HEK293T (cell line): ENCODE measurements at regions not wholly inside any gene's neighbourhood (a gene's known extent, or its start where the extent isn't known, plus 50 kb on each side); places are given as distances from the start of the nearest gene placed in this dataset.

Source experiments
- CTCF ChIA-PET: fragments of 350-600 bp; formaldehyde crosslinking; extraction: SDS; loops from one replicate; lab custom pipeline; 2021; ENCODE audit warnings: antibody characterized with exemption, inconsistent platforms; lab: Yijun Ruan, JAX
- POLR2A ChIA-PET: fragments of 350-600 bp; formaldehyde crosslinking; extraction: SDS; loops from one replicate; lab custom pipeline; 2020; ENCODE audit warnings: antibody characterized with exemption, inconsistent platforms; lab: Yijun Ruan, JAX
- DNase-seq: peaks from one replicate; pipeline ENCODE4 v3.0.0; 2012; ENCODE audit warnings: mixed read lengths; ENCODE audit errors: extremely low spot score
- ARNT ChIP-seq: fragments of 450-650 bp; IDR thresholded peaks from 2 replicates; pipeline ENCODE4 v1.6.1; 2017; ENCODE audit warnings: mild to moderate bottlenecking
- BHLHE40 ChIP-seq: fragments of 450-650 bp; IDR thresholded peaks from 2 replicates; pipeline ENCODE4 v1.6.1; 2016; ENCODE audit warnings: mild to moderate bottlenecking, moderate library complexity, borderline replicate concordance
- CTBP1 ChIP-seq: fragments of 450-650 bp; IDR thresholded peaks from 2 replicates; pipeline ENCODE4 v1.6.1; 2016; ENCODE audit warnings: borderline replicate concordance
- ELF4 ChIP-seq: fragments of 450-650 bp; IDR thresholded peaks from 2 replicates; pipeline ENCODE4 v1.6.1; 2017; ENCODE audit warnings: antibody characterized with exemption
- FOXA1 ChIP-seq: fragments of 450-650 bp; IDR thresholded peaks from 2 replicates; pipeline ENCODE4 v1.6.1; 2016; ENCODE audit warnings: mild to moderate bottlenecking
- FOXK2 ChIP-seq: fragments of 450-650 bp; IDR thresholded peaks from 2 replicates; pipeline ENCODE4 v1.6.1; 2016; ENCODE audit warnings: mild to moderate bottlenecking
- FOXM1 ChIP-seq: fragments of 450-650 bp; IDR thresholded peaks from 2 replicates; pipeline ENCODE4 v1.6.1; 2017; ENCODE audit warnings: mild to moderate bottlenecking, borderline replicate concordance
- HDGF ChIP-seq: fragments of 450-650 bp; IDR thresholded peaks from 2 replicates; pipeline ENCODE4 v1.6.1; 2017; ENCODE audit warnings: antibody characterized with exemption, borderline replicate concordance
- L3MBTL2 ChIP-seq: fragments of 450-650 bp; conservative IDR thresholded peaks from 2 replicates; pipeline ENCODE4 v1.6.1; 2016; ENCODE audit warnings: mild to moderate bottlenecking
- LEF1 ChIP-seq: fragments of 450-650 bp; IDR thresholded peaks from 2 replicates; pipeline ENCODE4 v1.6.1; 2017; ENCODE audit warnings: mild to moderate bottlenecking, borderline replicate concordance
- NFRKB ChIP-seq: fragments of 450-650 bp; IDR thresholded peaks from 2 replicates; pipeline ENCODE4 v1.6.1; 2016; ENCODE audit warnings: mild to moderate bottlenecking, moderate library complexity
- PKNOX1 ChIP-seq: fragments of 450-650 bp; IDR thresholded peaks from 2 replicates; pipeline ENCODE4 v1.6.1; 2016
- SP1 ChIP-seq: fragments of 450-650 bp; IDR thresholded peaks from 2 replicates; pipeline ENCODE4 v1.6.1; 2017
- SUZ12 ChIP-seq: fragments of 450-650 bp; IDR thresholded peaks from 2 replicates; pipeline ENCODE4 v1.6.1; 2016; ENCODE audit warnings: mild to moderate bottlenecking
- TARDBP ChIP-seq: fragments of 450-650 bp; IDR thresholded peaks from 2 replicates; pipeline ENCODE4 v1.6.1; 2016
- ZNF384 ChIP-seq: fragments of 450-650 bp; IDR thresholded peaks from 2 replicates; pipeline ENCODE4 v1.6.1; 2016

- TF ChIP-seq PKNOX1 (no peak), ZNF384 (no peak), NFRKB (no peak), TARDBP (no peak), BHLHE40 (no peak), FOXA1 (no peak), FOXM1 (no peak), SUZ12 (no peak), SP1 (no peak), FOXK2 (no peak), ARNT (no peak), L3MBTL2 (no peak), HDGF (no peak), CTBP1 (no peak), LEF1 (no peak), ELF4 (no peak)
- ChIA-PET CTCF (no interaction called here), POLR2A (no interaction called here)
- DNase-seq = no peak
Observed at GRCh38 chr3:71998995-71999673, 214.2 kb upstream of the PROK2 start.

GRCh38 chr3:71997066-71997653 lies 212.2 kb upstream of the PROK2 start:
- TF ChIP-seq ARNT (no peak), L3MBTL2 (no peak), PKNOX1 (no peak), SP1 (no peak), ZNF384 (no peak), FOXM1 (no peak), ELF4 (no peak)
- DNase-seq = no peak
- ChIA-PET CTCF (no interaction called here), POLR2A (no interaction called here)

- CTCF ChIA-PET = no interaction called here
- POLR2A ChIA-PET = no interaction called here
- TF ChIP-seq FOXK2 = no peak
- TF ChIP-seq ELF4 = no peak
- TF ChIP-seq CTBP1 = no peak
- TF ChIP-seq BHLHE40 = no peak
- no peak for TF ChIP-seq LEF1
- no peak for TF ChIP-seq PKNOX1
- no peak for TF ChIP-seq SUZ12
- no peak for DNase-seq
Observed at GRCh38 chr3:71994906-71995305, 210.0 kb upstream of the PROK2 start.

- CTCF ChIA-PET = no interaction called here
- DNase-seq = no peak
- TF ChIP-seq SP1 = no peak
- no peak for TF ChIP-seq ZNF384
- no peak for TF ChIP-seq SUZ12
- no peak for TF ChIP-seq L3MBTL2
- no peak for TF ChIP-seq NFRKB
- TF ChIP-seq LEF1 = no peak
- TF ChIP-seq HDGF = no peak
- no peak for TF ChIP-seq PKNOX1
- no peak for TF ChIP-seq ELF4
- no peak for TF ChIP-seq BHLHE40
- TF ChIP-seq CTBP1 = no peak
- TF ChIP-seq FOXK2 = no peak
- no peak for TF ChIP-seq TARDBP
- POLR2A ChIA-PET = no interaction called here
Observed at GRCh38 chr3:71994203-71994602, 209.3 kb upstream of the PROK2 start.

GRCh38 chr3:71991681-71992080 lies 206.7 kb upstream of the PROK2 start:
- POLR2A ChIA-PET = no interaction called here
- no peak for DNase-seq
- CTCF ChIA-PET = no interaction called here
- TF ChIP-seq ELF4 (no peak), FOXA1 (no peak), LEF1 (no peak), FOXK2 (no peak), ZNF384 (no peak)

- CTCF ChIA-PET = no interaction called here
- no peak for DNase-seq
- POLR2A ChIA-PET = no interaction called here
- TF ChIP-seq SUZ12 (no peak), PKNOX1 (no peak), TARDBP (no peak), FOXA1 (no peak), ELF4 (no peak), HDGF (no peak), ZNF384 (no peak), NFRKB (no peak), CTBP1 (no peak), FOXK2 (no peak), ARNT (no peak), FOXM1 (no peak), L3MBTL2 (no peak)
Observed at GRCh38 chr3:71991046-71991445, 206.1 kb upstream of the PROK2 start.
